ENCODE measurements at regions not wholly inside any gene's neighbourhood (a gene's known extent, or its start where the extent isn't known, plus 50 kb on each side); places are given as distances from the start of the nearest gene placed in this dataset.

DNA sequence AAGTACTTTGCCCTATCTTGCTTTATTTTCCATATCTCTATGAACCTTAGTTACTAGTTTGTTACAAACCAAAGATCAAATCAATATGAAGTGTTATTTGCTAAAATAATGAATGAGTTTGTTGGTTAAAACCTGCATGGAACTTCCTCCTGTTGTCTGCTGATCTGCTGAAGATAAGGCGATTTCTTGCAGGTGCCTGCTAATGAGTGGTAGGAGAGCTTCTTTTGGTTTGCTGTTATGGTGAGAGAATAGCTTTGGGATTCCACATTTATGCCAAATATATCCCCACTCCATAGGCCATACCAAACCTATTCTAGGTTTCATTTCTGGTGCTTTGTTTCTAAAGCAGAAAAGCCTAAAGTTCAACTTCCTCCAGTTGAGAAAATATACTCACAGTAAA is 103.8 kb upstream of the PCDH10 start:
- Histone ChIP-seq H3K9me3 (ENCODE audit: insufficient read depth, low read length) (no peaks in the 10 kb centered on the region), H3K27me3 (ENCODE audit: low read length) (no peaks in the 10 kb centered on the region), H3K9ac (ENCODE audit: low read length) (no peak overlapping the region), H3K79me2 (ENCODE audit: insufficient read depth, low read length) (no peaks in the 10 kb centered on the region), H3F3A (ENCODE audit: insufficient read depth) (no peaks in the 10 kb centered on the region), H4K20me1 (ENCODE audit: low read depth, low read length) (no peaks in the 10 kb centered on the region), H3K4me2 (ENCODE audit: low read depth, low read length, poor library complexity, severe bottlenecking) (no peak overlapping the region), H3K4me3 (ENCODE audit: insufficient read depth, low read length, poor library complexity, severe bottlenecking) (no peak overlapping the region), H3K27ac (ENCODE audit: low read depth, low read length) (no peak overlapping the region), H2AFZ (ENCODE audit: low read depth, low read length, severe bottlenecking) (no peak overlapping the region), H3K9me2 (replicated peaks; ENCODE audit: insufficient read depth, low read length) (no peaks in the 10 kb centered on the region), H3K36me3 (ENCODE audit: low read length) (no peaks in the 10 kb centered on the region)
- TF ChIP-seq, protein P1, sequence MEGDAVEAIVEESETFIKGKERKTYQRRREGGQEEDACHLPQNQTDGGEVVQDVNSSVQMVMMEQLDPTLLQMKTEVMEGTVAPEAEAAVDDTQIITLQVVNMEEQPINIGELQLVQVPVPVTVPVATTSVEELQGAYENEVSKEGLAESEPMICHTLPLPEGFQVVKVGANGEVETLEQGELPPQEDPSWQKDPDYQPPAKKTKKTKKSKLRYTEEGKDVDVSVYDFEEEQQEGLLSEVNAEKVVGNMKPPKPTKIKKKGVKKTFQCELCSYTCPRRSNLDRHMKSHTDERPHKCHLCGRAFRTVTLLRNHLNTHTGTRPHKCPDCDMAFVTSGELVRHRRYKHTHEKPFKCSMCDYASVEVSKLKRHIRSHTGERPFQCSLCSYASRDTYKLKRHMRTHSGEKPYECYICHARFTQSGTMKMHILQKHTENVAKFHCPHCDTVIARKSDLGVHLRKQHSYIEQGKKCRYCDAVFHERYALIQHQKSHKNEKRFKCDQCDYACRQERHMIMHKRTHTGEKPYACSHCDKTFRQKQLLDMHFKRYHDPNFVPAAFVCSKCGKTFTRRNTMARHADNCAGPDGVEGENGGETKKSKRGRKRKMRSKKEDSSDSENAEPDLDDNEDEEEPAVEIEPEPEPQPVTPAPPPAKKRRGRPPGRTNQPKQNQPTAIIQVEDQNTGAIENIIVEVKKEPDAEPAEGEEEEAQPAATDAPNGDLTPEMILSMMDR (IDR thresholded peaks at IDR 0.05; ENCODE audit: insufficient read depth, low read length, poor library complexity, severe bottlenecking) = no peak
- no peak for TF ChIP-seq EZH2phosphoT487 (conservative IDR thresholded peaks at IDR 0.05; ENCODE audit: low read length)

DNA sequence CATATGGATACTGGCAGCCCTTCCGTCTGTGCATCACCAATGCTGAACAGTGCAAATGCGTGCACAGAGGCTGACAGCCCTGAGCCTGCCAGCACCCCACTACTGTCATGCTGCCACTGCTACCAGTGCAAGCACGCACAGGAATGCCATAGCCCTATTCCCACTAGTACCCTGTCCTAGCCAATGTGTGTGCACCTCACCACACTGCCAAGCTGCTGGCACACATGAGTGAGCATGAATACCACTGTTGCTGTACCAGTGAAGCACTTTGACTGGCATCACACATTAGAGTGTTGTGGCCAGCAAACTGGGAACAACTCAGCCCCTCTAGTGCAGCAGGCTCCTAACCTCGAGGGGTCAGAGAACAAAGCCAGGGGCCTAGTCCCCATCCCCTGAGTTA is 102.9 kb upstream of the PCDH10 start:
- Histone ChIP-seq H3K4me2 (ENCODE audit: low read depth, low read length, poor library complexity, severe bottlenecking) (no peak overlapping the region), H3K27ac (ENCODE audit: low read depth, low read length) (no peak overlapping the region), H2AFZ (ENCODE audit: low read depth, low read length, severe bottlenecking) (no peak overlapping the region), H3K27me3 (ENCODE audit: low read length) (no peaks in the 10 kb centered on the region), H3K4me3 (ENCODE audit: insufficient read depth, low read length, poor library complexity, severe bottlenecking) (no peak overlapping the region), H3K9me2 (replicated peaks; ENCODE audit: insufficient read depth, low read length) (no peaks in the 10 kb centered on the region), H3K36me3 (ENCODE audit: low read length) (no peaks in the 10 kb centered on the region), H3K9me3 (ENCODE audit: insufficient read depth, low read length) (no peaks in the 10 kb centered on the region), H3K79me2 (ENCODE audit: insufficient read depth, low read length) (no peaks in the 10 kb centered on the region), H3K9ac (ENCODE audit: low read length) (no peak overlapping the region), H4K20me1 (ENCODE audit: low read depth, low read length) (no peaks in the 10 kb centered on the region), H3F3A (ENCODE audit: insufficient read depth) (no peaks in the 10 kb centered on the region)
- no peak for TF ChIP-seq EZH2phosphoT487 (conservative IDR thresholded peaks at IDR 0.05; ENCODE audit: low read length)
- TF ChIP-seq, protein P1 (IDR thresholded peaks at IDR 0.05; ENCODE audit: insufficient read depth, low read length, poor library complexity, severe bottlenecking) = no peak

DNA sequence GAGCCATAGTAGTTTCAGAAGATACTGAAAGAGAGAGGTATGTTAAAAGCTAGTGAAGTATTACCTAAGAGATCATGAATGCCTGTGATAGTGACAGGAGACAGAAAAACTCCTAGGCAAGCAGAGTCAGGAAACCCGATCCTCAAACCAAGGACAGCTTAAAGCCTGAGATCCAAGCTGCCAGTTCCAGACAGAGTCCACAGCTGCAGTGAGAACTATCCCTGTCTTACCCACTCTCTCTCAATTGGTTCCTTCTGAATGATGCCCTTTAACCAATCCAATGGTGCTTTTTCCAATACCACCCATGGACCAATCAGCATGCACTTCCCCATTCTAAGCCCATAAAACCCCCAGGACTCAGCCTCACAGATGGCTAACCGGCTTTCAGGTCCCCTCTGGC is 90.4 kb upstream of the PCDH10 start:
- H3K4me2 ChIP-seq (ENCODE audit: low read depth, low read length, poor library complexity, severe bottlenecking) = no peak overlapping the region
- TF ChIP-seq, protein P1 (IDR thresholded peaks at IDR 0.05; ENCODE audit: insufficient read depth, low read length, poor library complexity, severe bottlenecking) = no peak
- no peak for TF ChIP-seq EZH2phosphoT487 (conservative IDR thresholded peaks at IDR 0.05; ENCODE audit: low read length)
- H3K9me3 ChIP-seq (ENCODE audit: insufficient read depth, low read length) = no peaks in the 10 kb centered on the region
- H3K79me2 ChIP-seq (ENCODE audit: insufficient read depth, low read length) = no peaks in the 10 kb centered on the region
- H3K27ac ChIP-seq (ENCODE audit: low read depth, low read length) = no peak overlapping the region
- no peak overlapping the region for H2AFZ ChIP-seq (ENCODE audit: low read depth, low read length, severe bottlenecking)
- no peak overlapping the region for H3K4me3 ChIP-seq (ENCODE audit: insufficient read depth, low read length, poor library complexity, severe bottlenecking)
- H3K9ac ChIP-seq (ENCODE audit: low read length) = no peak overlapping the region
- no peaks in the 10 kb centered on the region for H3K36me3 ChIP-seq (ENCODE audit: low read length)
- no peaks in the 10 kb centered on the region for H3K27me3 ChIP-seq (ENCODE audit: low read length)
- no peaks in the 10 kb centered on the region for H3F3A ChIP-seq (ENCODE audit: insufficient read depth)
- H4K20me1 ChIP-seq (ENCODE audit: low read depth, low read length) = no peaks in the 10 kb centered on the region
- H3K9me2 ChIP-seq (replicated peaks; ENCODE audit: insufficient read depth, low read length) = no peaks in the 10 kb centered on the region

All from SU-DHL-6 (cell line).